Fibroblast of the aortic adventitia (primary cell): ENCODE measurements at regions not wholly inside any gene's neighbourhood (a gene's known extent, or its start where the extent isn't known, plus 50 kb on each side); places are given as distances from the start of the nearest gene placed in this dataset.
"Not testable (repeated sequence)": the region's sequence is repeated elsewhere in the genome, so short reads cannot be mapped to it uniquely, and the experiment has no call there.

Source experiments
- DNase-seq: peaks from one replicate; pipeline ENCODE4 v3.0.0-alpha.2; 2010; ENCODE audit warnings: low read depth
- H3K4me3 ChIP-seq: 2 replicates; pipeline ENCODE4 v1.5.1; 2011; ENCODE audit warnings: low read depth, mild to moderate bottlenecking, control low read depth, low read length, moderate library complexity
- CTCF ChIP-seq: IDR thresholded peaks from 2 replicates; pipeline ENCODE4 v1.5.1; 2011; ENCODE audit warnings: mild to moderate bottlenecking, low read length, control low read depth, inconsistent platforms; ENCODE audit not compliant: insufficient read depth

- no peak overlapping the region for H3K4me3 ChIP-seq
- DNase-seq: no peak
- TF ChIP-seq CTCF: no peak
Measured at GRCh38 chr1:113302636-113303035, 87.7 kb upstream of the MAGI3 start.

- DNase-seq: no peak
- no peak overlapping the region for H3K4me3 ChIP-seq
- no peak for TF ChIP-seq CTCF
Measured at GRCh38 chr1:113303267-113303666, 87.0 kb upstream of the MAGI3 start.

- H3K4me3 ChIP-seq, DNase-seq: not testable (repeated sequence)
Measured at GRCh38 chr1:113305029-113305428, 85.3 kb upstream of the MAGI3 start.

- DNase-seq: peak; percentile 73
- no peak overlapping the region for H3K4me3 ChIP-seq
- TF ChIP-seq CTCF: no peak
Measured at GRCh38 chr1:113307771-113308445, 82.4 kb upstream of the MAGI3 start.

- not testable (repeated sequence) for DNase-seq, H3K4me3 ChIP-seq
Measured at GRCh38 chr1:113312651-113313050, 77.7 kb upstream of the MAGI3 start.

- no peak for TF ChIP-seq CTCF
- no peak for DNase-seq
- no peak overlapping the region for H3K4me3 ChIP-seq
Measured at GRCh38 chr1:113314600-113314999, 75.7 kb upstream of the MAGI3 start.

- DNase-seq: no peak
- TF ChIP-seq CTCF: no peak
- H3K4me3 ChIP-seq: no peak overlapping the region
Measured at GRCh38 chr1:113320272-113320671, 70.0 kb upstream of the MAGI3 start.

GRCh38 chr1:113320972-113321680 is 69.2 kb upstream of the MAGI3 start:
- H3K4me3 ChIP-seq: no peak overlapping the region
- TF ChIP-seq CTCF: no peak
- DNase-seq: peak; percentile 32
